GM21717 (cell line): ENCODE measurements at regions not wholly inside any gene's neighbourhood (a gene's known extent, or its start where the extent isn't known, plus 50 kb on each side); places are given as distances from the start of the nearest gene placed in this dataset.
A peak's percentile ranks its signal among the peaks of the same experiment; 100 is the strongest.

Experiments used
- ATAC-seq: cut with Tn5 transposase; IDR thresholded peaks from one replicate; pipeline ENCODE4 v1.9.1; 2021; ENCODE audit warnings: mild to moderate bottlenecking, moderate library complexity; ENCODE audit not compliant: unreplicated experiment

DNA sequence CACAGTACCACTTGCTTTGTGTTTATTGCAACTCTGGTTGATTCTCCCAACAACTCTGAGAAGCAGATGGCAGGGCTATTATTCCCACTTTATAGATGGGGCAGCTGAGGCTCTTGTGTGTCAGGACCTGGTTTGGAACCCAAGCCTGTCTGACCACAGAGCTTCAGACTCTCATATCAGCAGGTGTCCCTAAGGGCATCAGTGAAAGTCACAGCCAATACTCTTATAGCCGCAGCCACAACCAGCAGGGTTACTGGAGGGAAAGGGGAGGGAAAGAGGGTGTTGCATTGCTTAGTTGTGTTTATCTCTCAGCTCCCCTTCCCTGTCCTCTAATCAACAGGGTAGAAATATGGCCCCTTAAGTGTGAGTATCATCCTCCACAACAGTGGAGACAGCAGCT lies 304.0 kb downstream of the RRAGC start:
- no peak for ATAC-seq

DNA sequence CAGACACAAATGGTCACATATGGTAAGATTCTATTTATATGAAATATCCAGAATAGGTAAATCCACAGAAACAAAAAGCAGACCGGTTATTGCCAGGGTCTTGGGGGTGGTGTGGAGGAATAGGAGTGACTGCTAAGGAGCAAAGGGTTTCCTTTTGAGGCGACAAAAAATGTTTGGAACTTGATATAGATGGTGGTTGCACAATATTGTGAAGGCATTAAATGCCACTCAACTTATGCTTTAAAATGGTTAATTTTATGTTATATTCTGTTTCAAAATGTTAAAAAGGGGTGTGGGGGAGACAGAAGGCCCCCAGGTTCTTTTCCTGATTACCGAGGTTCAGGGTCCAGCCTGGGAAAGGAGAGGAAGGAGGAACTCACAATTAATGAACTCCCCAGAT lies 304.4 kb downstream of the RRAGC start:
- ATAC-seq, result no peak

DNA sequence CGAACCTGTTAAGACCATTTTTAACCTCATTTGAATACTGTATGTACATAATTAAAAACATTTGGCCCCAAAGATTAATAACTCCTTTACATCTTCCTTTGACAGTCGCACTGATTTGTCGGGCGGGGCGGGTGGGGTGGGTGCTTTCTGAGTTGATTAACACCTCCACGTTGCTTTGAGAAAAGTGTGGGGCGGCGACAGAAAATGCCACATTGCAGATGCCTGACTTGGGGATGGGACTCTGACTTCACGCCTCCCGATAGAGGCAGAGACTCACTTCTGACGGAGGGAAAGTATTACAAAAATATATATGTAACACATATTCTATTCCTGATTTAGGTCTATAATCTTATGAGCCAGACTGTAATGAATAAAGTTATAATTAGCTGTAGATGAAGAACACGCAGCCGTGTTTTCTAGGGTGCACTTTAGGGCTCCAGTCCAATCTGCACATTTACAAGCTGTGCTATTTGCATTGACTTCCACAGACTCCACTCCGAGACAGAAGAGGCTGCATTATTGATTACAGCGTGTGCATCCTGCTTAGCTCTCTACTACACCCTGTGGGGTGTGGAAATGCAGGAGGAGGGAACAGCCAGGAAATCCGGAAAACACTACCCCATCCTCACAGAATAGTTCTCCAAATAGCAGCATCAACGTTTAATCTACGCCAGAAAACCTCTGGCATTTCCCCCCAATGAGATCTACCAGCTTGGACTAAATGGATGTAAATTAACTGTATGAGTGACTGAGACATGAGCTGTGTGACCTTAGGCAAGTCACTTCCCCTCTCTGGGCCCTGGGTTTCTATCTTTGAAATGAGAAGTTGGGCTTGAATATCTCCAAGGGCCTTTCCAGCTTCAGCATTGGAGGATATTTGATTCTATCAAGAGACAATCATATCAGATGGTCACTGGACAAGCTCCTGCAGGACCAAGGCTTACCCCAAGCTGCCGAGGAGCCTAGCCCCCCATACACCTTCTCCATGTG lies 308.0 kb downstream of the RRAGC start:
- no peak for ATAC-seq

DNA sequence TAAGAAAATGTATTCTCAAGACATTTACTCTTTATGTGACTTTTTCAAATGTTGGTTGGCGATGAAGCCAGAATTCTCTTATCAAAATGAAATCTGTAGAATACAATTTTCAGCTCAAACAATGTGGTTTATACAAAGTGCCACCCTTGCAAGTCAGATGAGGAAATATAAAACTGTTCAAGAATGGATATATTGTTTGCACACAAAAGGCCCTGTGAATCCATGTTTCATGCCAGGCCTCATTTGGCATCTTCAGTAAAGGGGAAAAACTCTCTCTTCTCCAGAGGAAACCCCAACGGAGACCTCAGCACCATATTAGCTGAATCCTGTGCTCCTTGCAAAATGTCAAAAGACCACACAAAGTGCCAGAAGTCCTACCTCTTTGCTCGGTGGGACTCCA lies 310.4 kb downstream of the RRAGC start:
- ATAC-seq, result no peak

DNA sequence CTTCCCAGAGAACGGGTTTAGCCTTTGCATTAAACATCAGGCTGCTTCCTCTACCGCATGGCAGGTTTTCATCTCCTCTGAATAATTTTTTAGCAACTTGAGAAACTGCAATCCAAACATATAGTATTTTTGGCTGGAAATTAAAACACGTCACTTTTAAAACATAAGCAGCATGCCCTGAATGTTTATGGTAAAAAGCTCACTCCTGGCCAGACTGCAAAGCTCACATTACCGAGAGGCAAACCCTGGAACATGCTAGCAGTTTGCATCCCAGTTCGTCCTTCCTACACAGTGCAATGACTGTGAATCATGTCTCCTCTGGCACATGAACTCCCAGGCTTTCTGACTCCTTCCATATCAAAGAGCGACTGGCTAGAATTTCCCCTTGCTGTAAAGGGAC lies 312.3 kb downstream of the RRAGC start:
- ATAC-seq, result no peak

DNA sequence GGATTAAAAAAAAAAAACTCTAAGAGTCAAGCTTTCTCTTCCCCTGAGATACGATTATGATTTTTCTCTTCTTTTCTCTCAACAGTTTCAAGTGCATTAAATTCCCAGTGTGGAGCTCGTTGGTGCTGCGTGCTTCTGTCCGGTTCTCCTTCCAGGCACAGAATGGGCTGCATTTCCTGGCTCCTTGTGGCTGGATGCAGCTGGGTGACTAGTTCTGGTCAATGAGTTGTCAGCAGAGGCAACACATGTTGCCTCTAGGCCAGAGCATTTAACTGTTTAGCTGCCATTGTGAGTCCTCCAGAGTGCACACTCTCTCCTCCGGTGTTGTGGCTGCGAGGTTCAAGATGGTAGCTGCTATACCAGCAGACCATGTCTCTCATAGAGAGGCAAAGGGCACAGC lies 312.9 kb downstream of the RRAGC start:
- ATAC-seq, result no peak

DNA sequence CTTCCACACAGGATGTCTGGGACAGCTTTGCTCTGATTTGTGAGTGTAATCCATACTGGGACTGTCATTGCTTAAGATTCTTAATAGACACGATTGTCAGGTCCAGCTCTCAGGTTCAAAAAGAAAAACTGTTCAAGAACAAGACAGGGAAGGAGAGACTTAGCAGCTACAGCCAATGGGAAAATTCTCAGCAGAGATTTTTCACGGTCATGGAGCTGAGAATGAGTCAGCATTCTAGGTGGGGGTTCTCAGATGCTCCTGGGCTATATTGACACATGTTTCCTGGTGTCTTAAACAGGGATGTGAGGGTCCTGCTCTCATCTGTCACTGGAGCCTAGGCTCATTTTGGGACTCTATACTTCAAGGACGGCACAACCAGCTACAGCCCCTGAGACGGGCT lies 318.3 kb downstream of the RRAGC start:
- ATAC-seq, result no peak

DNA sequence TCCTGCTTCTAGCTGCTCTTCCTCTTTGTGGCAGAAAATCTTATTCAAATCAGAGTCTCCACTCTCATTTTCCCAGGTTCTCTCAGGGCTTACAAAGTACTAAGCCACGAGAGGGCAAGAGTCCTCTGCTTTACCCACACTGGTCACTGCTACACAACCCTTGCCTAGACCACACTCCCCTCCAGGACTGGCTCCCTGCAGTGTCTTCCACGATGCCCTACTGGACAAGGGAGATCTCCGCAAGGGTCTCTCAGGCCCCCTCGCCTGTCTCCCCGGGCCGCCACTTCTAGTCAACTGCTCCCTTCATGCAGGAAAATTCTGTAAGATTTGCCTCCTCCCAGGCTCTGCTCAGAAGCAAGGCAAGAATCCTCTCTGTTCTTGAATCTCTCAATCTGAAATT lies 319.6 kb downstream of the RRAGC start:
- ATAC-seq, result no peak

DNA sequence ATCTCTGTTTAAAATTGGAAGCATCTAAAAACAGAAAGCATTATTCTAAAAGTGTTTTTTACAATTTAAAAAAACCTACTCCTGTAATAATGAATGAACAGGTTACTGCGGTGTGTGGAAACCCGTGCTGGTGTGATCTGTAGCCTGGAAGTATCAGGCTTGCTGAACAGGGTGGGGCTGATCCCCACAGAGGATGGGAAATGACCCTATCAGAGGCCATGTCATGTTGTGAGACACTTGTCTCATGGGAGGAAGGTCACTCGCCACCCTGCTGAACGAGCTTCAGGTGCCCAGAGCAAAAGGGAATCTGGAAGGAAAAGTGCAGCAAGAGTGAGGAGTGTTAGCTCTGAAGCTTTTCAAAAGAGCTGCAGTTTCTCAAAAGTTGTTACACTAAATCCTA lies 320.7 kb downstream of the RRAGC start:
- no peak for ATAC-seq

DNA sequence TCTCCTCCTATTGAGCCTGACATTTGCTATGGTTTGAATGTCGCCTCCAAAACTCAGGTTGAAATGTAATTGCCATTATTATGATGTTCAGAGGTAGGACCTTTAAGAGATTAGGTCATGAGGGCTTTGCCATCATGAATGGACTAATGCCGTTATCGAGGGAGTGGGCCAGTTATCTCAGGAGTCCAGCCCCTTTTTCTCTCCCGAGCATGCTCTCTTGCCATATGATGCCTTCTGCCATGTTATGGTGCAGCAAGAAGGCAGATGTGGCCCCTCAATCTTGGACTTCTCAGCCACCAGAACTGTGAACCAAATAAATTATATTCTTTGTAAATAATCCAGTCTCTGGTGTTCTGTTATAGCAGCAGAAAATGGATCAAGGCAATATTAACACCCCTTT lies 323.5 kb downstream of the RRAGC start:
- no peak for ATAC-seq

DNA sequence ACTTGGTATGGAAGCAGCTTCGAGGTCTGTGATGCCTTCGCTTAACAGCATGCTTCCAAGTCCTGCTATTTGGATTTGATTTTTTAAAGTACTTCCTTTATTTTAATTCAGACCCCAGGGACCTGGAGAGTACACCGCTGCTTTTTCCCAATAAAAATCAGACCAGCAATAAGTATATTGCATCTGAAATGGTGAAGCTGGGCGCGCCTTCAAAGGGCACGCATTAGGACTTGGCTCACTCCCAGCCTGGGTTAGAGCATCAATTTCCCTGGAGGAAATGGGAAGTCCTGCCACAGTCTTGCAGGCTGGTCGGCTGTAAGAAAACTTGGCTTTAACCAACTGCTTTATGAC lies 325.1 kb downstream of the RRAGC start:
- no peak for ATAC-seq

DNA sequence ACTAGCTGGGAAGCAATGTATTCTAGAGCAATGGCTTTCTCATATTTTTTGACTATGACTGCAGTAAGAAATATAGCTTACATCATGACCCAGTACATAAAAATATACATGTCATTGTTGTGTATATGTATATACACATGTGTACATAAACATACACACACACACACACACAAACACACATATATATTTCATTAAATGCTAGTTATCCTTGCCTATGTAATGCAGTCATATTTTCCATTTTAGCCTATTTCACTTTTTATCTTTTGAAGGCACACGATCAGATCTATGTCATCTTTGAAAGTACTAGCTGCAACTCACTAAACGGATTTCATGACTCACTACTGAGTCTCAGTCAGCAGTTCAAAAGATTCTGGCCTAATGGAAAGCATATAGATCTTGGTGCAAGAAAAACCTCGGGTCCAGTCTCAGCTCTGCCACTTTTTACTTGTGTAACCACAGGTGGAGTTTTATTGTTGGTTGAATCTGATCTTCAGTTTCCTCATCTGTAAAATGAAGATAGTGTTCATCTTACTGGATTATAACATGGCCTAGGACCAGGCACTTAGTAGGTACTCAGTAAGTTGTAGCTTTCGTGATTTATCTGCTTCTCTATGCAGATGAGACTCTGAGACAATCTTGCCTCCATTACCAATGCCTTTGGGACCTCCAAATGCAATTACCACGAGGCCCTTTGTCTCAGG lies 325.6 kb downstream of the RRAGC start:
- ATAC-seq, result no peak

DNA sequence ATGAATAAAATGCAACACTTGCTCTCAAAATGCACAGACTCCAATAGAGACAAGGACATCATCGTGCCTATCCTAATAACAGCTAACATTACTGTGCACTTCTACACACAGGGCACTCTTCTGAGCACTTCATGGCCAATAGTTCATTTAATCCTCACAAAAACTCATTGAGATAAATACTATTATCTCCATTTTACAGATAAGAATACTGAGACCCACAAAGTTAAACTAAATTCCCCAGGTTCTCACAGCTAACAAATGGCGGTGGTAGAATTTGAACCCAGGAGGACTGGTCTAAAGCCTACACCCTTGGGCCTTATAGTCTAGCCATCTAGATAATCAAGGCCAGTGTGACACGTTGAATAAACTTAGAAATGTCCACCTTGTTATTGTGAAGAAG lies 328.6 kb downstream of the RRAGC start:
- ATAC-seq, result no peak

DNA sequence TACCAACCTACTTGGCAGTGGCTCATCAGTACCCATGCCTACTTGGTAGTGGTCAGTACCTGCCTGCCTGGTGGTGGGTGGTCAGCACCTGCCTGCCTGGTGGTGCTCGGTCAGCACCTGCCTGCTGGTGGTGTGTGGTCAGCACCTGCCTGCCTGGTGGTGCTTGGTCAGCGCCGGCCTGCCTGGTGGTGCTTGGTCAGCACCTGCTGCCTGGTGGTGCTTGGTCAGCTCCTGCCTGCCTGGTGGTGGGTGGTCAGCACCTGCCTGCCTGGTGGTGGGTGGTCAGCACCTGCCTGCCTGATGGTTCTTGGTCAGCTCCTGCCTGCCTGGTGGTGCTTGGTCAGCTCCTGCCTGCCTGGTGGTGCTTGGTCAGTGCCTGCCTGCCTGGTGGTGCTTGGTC lies 329.6 kb downstream of the RRAGC start:
- ATAC-seq, result no peak

DNA sequence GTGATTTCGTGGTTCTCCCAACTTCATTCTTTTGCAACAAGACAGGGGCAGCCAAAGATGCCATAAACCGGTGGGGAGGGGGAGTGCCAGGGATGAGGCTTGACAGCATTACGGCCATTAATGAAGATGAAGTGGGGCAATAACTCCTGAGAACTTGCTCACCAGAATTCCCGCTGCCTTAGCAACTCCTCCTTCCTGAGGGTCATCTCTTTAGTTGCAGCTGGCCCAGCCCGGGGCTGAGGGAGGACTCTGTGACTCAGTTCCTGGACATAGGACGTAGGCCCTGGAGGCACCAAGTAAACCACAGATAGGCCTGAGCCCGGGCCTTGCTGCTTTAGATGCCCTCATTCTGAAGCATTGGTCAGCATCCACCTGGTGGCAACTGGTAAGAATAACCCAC lies 330.2 kb downstream of the RRAGC start:
- no peak for ATAC-seq

DNA sequence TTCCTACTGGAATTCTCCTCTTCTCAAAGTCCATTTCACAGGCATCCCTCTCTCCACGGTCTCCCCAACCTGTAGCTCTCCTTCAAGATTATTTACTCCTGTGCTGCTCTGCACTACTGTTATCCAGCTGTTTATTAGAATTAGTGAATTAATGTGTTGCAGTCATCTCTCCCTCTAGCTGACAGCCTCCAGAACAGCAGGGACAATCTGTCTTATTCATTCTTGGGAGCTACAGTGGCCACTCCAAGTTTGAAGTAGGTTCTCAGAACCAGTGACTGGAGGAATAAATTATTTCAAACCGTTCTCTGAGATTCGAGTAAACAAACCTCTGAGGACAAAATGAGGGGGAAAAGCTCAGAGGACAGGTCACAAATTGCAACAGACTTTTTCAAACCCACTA lies 330.9 kb downstream of the RRAGC start:
- ATAC-seq, result no peak

DNA sequence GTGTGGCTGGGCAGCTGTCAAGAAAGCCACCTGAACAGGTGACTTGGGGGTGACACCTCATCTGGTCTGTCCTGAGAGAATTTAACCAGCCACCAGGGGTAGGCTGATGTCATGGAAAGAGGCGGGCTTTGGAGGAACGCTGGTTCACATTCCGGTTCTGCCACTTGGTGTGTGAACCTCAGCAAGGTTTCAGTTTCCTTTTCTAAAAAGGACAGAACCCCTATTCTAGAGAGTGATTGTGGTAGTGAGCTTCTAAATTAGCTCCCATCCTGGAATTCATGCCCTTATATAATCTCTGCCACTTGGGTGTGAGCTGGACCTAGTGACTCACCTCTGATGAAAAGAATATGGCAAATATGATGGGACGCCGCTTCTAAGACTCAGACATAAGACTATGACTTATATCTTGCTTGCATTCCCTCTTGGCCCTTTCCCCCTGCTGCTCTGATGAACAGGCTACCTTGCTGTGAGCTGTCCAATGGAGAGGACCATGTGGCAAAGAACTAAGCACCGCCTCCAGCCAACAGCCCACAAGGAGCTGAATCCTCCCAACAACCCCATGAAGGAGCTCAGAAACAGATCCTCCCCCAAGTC lies 332.1 kb downstream of the RRAGC start:
- ATAC-seq, result peak; percentile 87

DNA sequence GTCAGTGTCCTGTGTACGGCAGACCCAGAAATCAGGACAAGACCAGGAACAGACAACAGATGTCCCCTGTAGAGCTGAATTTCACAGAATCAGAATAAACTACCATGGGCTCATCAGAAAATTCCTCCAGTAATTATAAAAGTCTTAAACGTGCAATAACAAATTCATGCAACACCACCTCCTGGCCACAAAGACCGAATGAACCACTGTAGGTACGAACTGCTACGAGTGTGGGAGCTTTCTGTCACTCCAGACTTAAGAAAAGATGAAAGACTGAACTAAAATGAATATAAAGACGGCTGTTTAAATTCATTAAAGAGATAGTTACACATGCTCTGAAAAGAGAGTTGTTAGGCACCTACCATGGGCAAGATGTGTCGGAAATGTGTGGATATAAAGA lies 333.5 kb downstream of the RRAGC start:
- ATAC-seq, result no peak

DNA sequence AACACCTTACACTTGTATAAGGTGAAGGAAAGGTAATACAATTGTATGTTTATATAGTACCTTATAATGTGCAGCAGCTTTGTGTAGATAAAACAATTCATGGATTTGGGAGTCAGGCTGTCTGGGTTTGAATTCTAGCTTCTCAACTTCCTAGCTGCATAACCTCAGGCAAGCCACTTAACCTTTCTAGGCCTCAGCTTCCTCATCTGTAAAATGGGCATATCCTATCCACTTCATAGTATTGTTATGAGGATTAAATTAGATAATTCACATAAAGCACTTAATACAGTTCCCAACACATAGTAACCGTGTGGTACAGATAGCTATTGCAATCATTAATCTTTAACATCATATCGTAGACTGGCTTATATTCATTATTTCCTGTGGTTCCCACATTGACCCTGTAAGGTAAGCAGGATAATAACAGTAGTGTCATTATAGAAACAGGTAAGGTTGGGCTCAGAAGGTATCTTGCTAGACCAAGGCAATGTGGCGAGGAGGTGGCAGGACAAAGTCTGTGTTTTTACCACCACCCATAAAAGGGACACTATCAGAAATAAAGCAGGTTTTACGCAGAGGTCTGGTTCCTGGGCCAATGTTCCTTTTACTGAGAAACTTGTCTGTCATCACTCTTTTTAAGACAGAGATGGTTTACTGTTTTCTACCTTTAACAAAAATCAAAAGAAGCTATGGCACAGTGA lies 334.1 kb downstream of the RRAGC start:
- no peak for ATAC-seq

DNA sequence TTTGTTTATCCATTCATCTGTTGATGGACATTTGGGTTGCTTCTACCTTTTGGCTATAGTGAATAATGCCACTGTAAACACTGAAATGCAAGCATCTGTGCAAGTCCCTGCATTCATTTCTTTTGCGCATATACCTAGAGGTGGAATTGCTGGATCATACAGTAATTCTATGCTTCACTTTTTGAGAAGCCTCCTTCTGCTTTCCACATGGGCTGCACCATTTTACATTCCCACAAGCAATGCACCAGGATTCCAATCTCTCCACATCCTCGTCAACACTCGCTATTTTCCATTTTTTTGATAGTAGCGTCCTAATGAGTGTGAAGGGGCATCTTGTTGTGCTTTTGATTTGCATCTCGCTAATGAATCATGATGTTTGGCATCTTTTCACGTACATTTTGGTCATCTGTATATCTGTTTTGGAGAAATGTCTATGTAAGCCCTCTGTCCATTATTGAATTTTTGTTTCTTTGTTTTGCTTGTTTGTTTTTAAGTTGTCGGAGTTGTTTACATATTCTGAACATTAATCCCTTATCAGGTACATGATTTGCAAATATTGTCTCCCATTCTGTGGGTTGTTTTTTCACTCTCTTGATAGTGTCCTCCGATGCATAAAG lies 335.4 kb downstream of the RRAGC start:
- ATAC-seq, result no peak

DNA sequence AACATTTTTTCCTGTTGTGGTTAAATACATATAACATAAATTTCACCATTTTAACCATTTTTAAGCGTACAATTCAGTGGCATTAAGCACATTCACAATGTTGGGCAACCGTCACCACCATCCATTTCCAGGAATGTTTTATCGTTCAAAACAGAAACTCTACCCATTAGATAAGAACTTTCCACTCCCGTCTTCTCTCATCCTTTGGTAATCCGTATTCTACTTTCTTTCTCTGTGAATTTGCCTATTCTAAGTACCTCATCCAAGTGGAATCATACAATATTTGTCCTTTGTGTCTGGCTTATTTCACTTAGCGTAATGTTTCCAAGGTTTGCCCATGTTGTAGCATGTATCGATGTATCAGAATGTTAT lies 336.0 kb downstream of the RRAGC start:
- ATAC-seq, result no peak
